ENCODE measurements at regions not wholly inside any gene's neighbourhood (a gene's known extent, or its start where the extent isn't known, plus 50 kb on each side); places are given as distances from the start of the nearest gene placed in this dataset.

GRCh38 chr2:76283350-76283749 is 572.6 kb upstream of the GCFC2 start:
- no peak for TF ChIP-seq ZNF70 (CRISPR knock-in tag; IDR thresholded peaks at IDR 0.05)
- no peak for TF ChIP-seq PATZ1 (CRISPR knock-in tag; IDR thresholded peaks at IDR 0.05; ENCODE audit: borderline replicate concordance)
- no peak for TF ChIP-seq ZFP3 (CRISPR knock-in tag; IDR thresholded peaks at IDR 0.05)
- TF ChIP-seq ZC3H10 (CRISPR knock-in tag; IDR thresholded peaks at IDR 0.05), result no peak
- TF ChIP-seq ZNF565 (CRISPR knock-in tag; conservative IDR thresholded peaks at IDR 0.05; ENCODE audit: low read depth), result no peak
- no peak for TF ChIP-seq CREB5 (CRISPR knock-in tag; IDR thresholded peaks at IDR 0.05; ENCODE audit: low read depth)
- no peak for TF ChIP-seq RARB (CRISPR knock-in tag; IDR thresholded peaks at IDR 0.05)
- TF ChIP-seq TCF4 (CRISPR knock-in tag; IDR thresholded peaks at IDR 0.05; ENCODE audit: borderline replicate concordance), result no peak
- TF ChIP-seq PPARA (CRISPR knock-in tag; IDR thresholded peaks at IDR 0.05; ENCODE audit: borderline replicate concordance), result no peak
- TF ChIP-seq BACH2 (CRISPR knock-in tag; IDR thresholded peaks at IDR 0.05; ENCODE audit: borderline replicate concordance), result no peak
- no peak for TF ChIP-seq OSR1 (CRISPR knock-in tag; IDR thresholded peaks at IDR 0.05)
- TF ChIP-seq ZFP30 (CRISPR knock-in tag; IDR thresholded peaks at IDR 0.05), result no peak
- TF ChIP-seq ARNTL (CRISPR knock-in tag; IDR thresholded peaks at IDR 0.05; ENCODE audit: borderline replicate concordance, low read depth), result no peak
- TF ChIP-seq ZNF8 (CRISPR knock-in tag; IDR thresholded peaks at IDR 0.05), result no peak

Measured in SK-N-SH treated with all-trans-retinoic acid at 6 μM for 48 hours (cell line).